Activated CD4-positive, alpha-beta memory T cell treated with anti-CD3 and anti-CD28 coated beads, Interleukin-2, amount 10 ng/mL, durations not matched to agents 7 days and 5 days (primary cell): ENCODE measurements at regions not wholly inside any gene's neighbourhood (a gene's known extent, or its start where the extent isn't known, plus 50 kb on each side); places are given as distances from the start of the nearest gene placed in this dataset.

Experiments used
- CTCF ChIA-PET: fragments of 350-600 bp; sonication (Branson Sonifier 250); formaldehyde crosslinking; loops from one replicate; lab custom pipeline; 2021; ENCODE audit warnings: antibody characterized with exemption, inconsistent platforms; lab: Charles Lee
- POLR2A ChIA-PET: fragments of 350-600 bp; sonication (Branson Sonifier 250); formaldehyde crosslinking; loops from one replicate; lab custom pipeline; 2021; ENCODE audit warnings: antibody characterized with exemption; lab: Charles Lee
- DNase-seq: peaks from one replicate; pipeline ENCODE4 v3.0.0-alpha.2; 2020
- H3K27ac Mint-ChIP-seq: one replicate; pipeline ENCODE4 v1.8.0; 2021; ENCODE audit warnings: mild to moderate bottlenecking, mixed read lengths
- H3K27me3 Mint-ChIP-seq: one replicate; pipeline ENCODE4 v1.8.0; 2021; ENCODE audit warnings: mixed read lengths
- H3K36me3 Mint-ChIP-seq: one replicate; pipeline ENCODE4 v1.8.0; 2021; ENCODE audit warnings: low read depth, mixed read lengths
- H3K4me1 Mint-ChIP-seq: one replicate; pipeline ENCODE4 v1.8.0; 2021; ENCODE audit warnings: mixed read lengths
- H3K4me3 Mint-ChIP-seq: one replicate; pipeline ENCODE4 v1.8.0; 2021; ENCODE audit warnings: mild to moderate bottlenecking, mixed read lengths
- H3K9me3 Mint-ChIP-seq: one replicate; pipeline ENCODE4 v1.8.0; 2021; ENCODE audit warnings: mixed read lengths

GRCh38 chr16:86026171-86026910 is 127.4 kb downstream of the IRF8 start:
- Mint-ChIP-seq H3K4me3 (no peak overlapping the region), H3K4me1 (no peaks in the 10 kb centered on the region), H3K9me3 (peaks cover 16% of the 10 kb centered on the region), H3K27ac (no peak overlapping the region), H3K27me3 (peaks cover 2% of the 10 kb centered on the region), H3K36me3 (no peaks in the 10 kb centered on the region)
- DNase-seq: no peak
- ChIA-PET POLR2A (no interaction called here), CTCF (no interaction called here)

- Mint-ChIP-seq H3K4me1 (no peaks in the 10 kb centered on the region), H3K36me3 (no peaks in the 10 kb centered on the region), H3K4me3 (no peak overlapping the region), H3K9me3 (peaks cover 16% of the 10 kb centered on the region), H3K27me3 (peaks cover 2% of the 10 kb centered on the region), H3K27ac (no peak overlapping the region)
- no peak for DNase-seq
- CTCF ChIA-PET: no interaction called here
- POLR2A ChIA-PET: no interaction called here
Measured at GRCh38 chr16:86026916-86027315, 128.0 kb downstream of the IRF8 start.

- no peak for DNase-seq
- H3K9me3 Mint-ChIP-seq: peaks cover 16% of the 10 kb centered on the region
- ChIA-PET CTCF (no interaction called here), POLR2A (no interaction called here)
- no peaks in the 10 kb centered on the region for H3K36me3 Mint-ChIP-seq
- H3K4me3 Mint-ChIP-seq: no peak overlapping the region
- no peak overlapping the region for H3K27ac Mint-ChIP-seq
- no peaks in the 10 kb centered on the region for H3K4me1 Mint-ChIP-seq
- H3K27me3 Mint-ChIP-seq: peaks cover 3% of the 10 kb centered on the region
Measured at GRCh38 chr16:86027373-86028126, 128.6 kb downstream of the IRF8 start.

GRCh38 chr16:86029131-86029741 is 130.3 kb downstream of the IRF8 start:
- Mint-ChIP-seq H3K4me1 (no peaks in the 10 kb centered on the region), H3K27ac (no peak overlapping the region), H3K9me3 (peaks cover 8% of the 10 kb centered on the region), H3K36me3 (no peaks in the 10 kb centered on the region), H3K27me3 (peaks cover 4% of the 10 kb centered on the region), H3K4me3 (no peak overlapping the region)
- ChIA-PET CTCF (interaction anchor here (2.6 kb wide), 1 partner anchor 208 kb away, joined by 9 read pairs; no protein-coding TSS in a partner anchor), POLR2A (no interaction called here)
- no peak for DNase-seq

GRCh38 chr16:86030116-86030515 is 131.2 kb downstream of the IRF8 start:
- CTCF ChIA-PET: interaction anchor here (2.6 kb wide), 1 partner anchor 209 kb away, joined by 9 read pairs; no protein-coding TSS in a partner anchor

GRCh38 chr16:86031141-86031678 is 132.2 kb downstream of the IRF8 start:
- Mint-ChIP-seq H3K36me3 (no peaks in the 10 kb centered on the region), H3K9me3 (peaks cover 2% of the 10 kb centered on the region), H3K4me3 (no peak overlapping the region), H3K27ac (no peak overlapping the region), H3K4me1 (no peaks in the 10 kb centered on the region), H3K27me3 (peaks cover 2% of the 10 kb centered on the region)
- ChIA-PET POLR2A (no interaction called here), CTCF (interaction anchor here (1.7 kb wide), 1 partner anchor 212 kb away, joined by 6 read pairs; no protein-coding TSS in a partner anchor)
- DNase-seq: no peak

More at GRCh38 chr16:86030116-86030515, 131.2 kb downstream of the IRF8 start:
- Mint-ChIP-seq H3K4me1 (no peaks in the 10 kb centered on the region), H3K36me3 (no peaks in the 10 kb centered on the region), H3K27me3 (peaks cover 3% of the 10 kb centered on the region), H3K9me3 (peaks cover 4% of the 10 kb centered on the region), H3K27ac (no peak overlapping the region), H3K4me3 (no peak overlapping the region)
- DNase-seq: no peak
- POLR2A ChIA-PET: no interaction called here

GRCh38 chr16:86033016-86033474 is 134.1 kb downstream of the IRF8 start:
- no peak for DNase-seq
- no peak overlapping the region for H3K27ac Mint-ChIP-seq
- H3K9me3 Mint-ChIP-seq: no peaks in the 10 kb centered on the region
- no peaks in the 10 kb centered on the region for H3K4me1 Mint-ChIP-seq
- CTCF ChIA-PET: interaction anchor here (1.0 kb wide), 1 partner anchor 10 kb away, joined by 3 read pairs; no protein-coding TSS in a partner anchor
- H3K36me3 Mint-ChIP-seq: no peaks in the 10 kb centered on the region
- no peak overlapping the region for H3K4me3 Mint-ChIP-seq
- peaks cover 2% of the 10 kb centered on the region for H3K27me3 Mint-ChIP-seq
- POLR2A ChIA-PET: no interaction called here

- Mint-ChIP-seq H3K4me1 (no peaks in the 10 kb centered on the region), H3K9me3 (no peaks in the 10 kb centered on the region), H3K4me3 (no peak overlapping the region), H3K27ac (no peak overlapping the region), H3K27me3 (peaks cover 2% of the 10 kb centered on the region), H3K36me3 (no peaks in the 10 kb centered on the region)
- no peak for DNase-seq
- ChIA-PET POLR2A (no interaction called here), CTCF (no interaction called here)
Measured at GRCh38 chr16:86033971-86034370, 135.0 kb downstream of the IRF8 start.

GRCh38 chr16:86034421-86034919 is 135.5 kb downstream of the IRF8 start:
- CTCF ChIA-PET: no interaction called here
- no peak overlapping the region for H3K4me3 Mint-ChIP-seq
- no peaks in the 10 kb centered on the region for H3K4me1 Mint-ChIP-seq
- POLR2A ChIA-PET: no interaction called here
- DNase-seq: no peak
- no peaks in the 10 kb centered on the region for H3K9me3 Mint-ChIP-seq
- H3K36me3 Mint-ChIP-seq: no peaks in the 10 kb centered on the region
- no peak overlapping the region for H3K27ac Mint-ChIP-seq
- H3K27me3 Mint-ChIP-seq: peaks cover 2% of the 10 kb centered on the region

- POLR2A ChIA-PET: no interaction called here
- DNase-seq: no peak
- H3K36me3 Mint-ChIP-seq: no peaks in the 10 kb centered on the region
- CTCF ChIA-PET: no interaction called here
- H3K27ac Mint-ChIP-seq: no peak overlapping the region
- H3K27me3 Mint-ChIP-seq: peaks cover 2% of the 10 kb centered on the region
- no peaks in the 10 kb centered on the region for H3K4me1 Mint-ChIP-seq
- H3K4me3 Mint-ChIP-seq: no peak overlapping the region
- no peaks in the 10 kb centered on the region for H3K9me3 Mint-ChIP-seq
Measured at GRCh38 chr16:86035906-86036305, 136.9 kb downstream of the IRF8 start.

- H3K27me3 Mint-ChIP-seq: no peaks in the 10 kb centered on the region
- DNase-seq: no peak
- no peaks in the 10 kb centered on the region for H3K4me1 Mint-ChIP-seq
- ChIA-PET CTCF (no interaction called here), POLR2A (no interaction called here)
- H3K9me3 Mint-ChIP-seq: no peaks in the 10 kb centered on the region
- no peaks in the 10 kb centered on the region for H3K36me3 Mint-ChIP-seq
- H3K27ac Mint-ChIP-seq: no peak overlapping the region
- H3K4me3 Mint-ChIP-seq: no peak overlapping the region
Measured at GRCh38 chr16:86037999-86038925, 139.3 kb downstream of the IRF8 start.

GRCh38 chr16:86038926-86039310 is 140.0 kb downstream of the IRF8 start:
- peaks cover 2% of the 10 kb centered on the region for H3K27me3 Mint-ChIP-seq
- no peaks in the 10 kb centered on the region for H3K36me3 Mint-ChIP-seq
- no peak overlapping the region for H3K4me3 Mint-ChIP-seq
- H3K27ac Mint-ChIP-seq: no peak overlapping the region
- ChIA-PET CTCF (no interaction called here), POLR2A (no interaction called here)
- H3K9me3 Mint-ChIP-seq: no peaks in the 10 kb centered on the region
- peak; percentile 20 for DNase-seq
- H3K4me1 Mint-ChIP-seq: no peaks in the 10 kb centered on the region
